Activated CD4-positive, alpha-beta T cell treated with anti-CD3 and anti-CD28 coated beads, Interleukin-10, Interleukin-2, amounts not matched to agents 100 ng/mL and 50 ng/mL, durations not matched to agents 16 hours and 8 hours (primary cell): ENCODE measurements at regions not wholly inside any gene's neighbourhood (a gene's known extent, or its start where the extent isn't known, plus 50 kb on each side); places are given as distances from the start of the nearest gene placed in this dataset.
"Not testable (repeated sequence)": the region's sequence is repeated elsewhere in the genome, so short reads cannot be mapped to it uniquely, and the experiment has no call there.

ENCODE experiments used
- DNase-seq: peaks from one replicate; pipeline ENCODE4 v3.0.0-alpha.2; 2020

GRCh38 chr16:60763869-60764268, 1272.4 kb downstream of the CDH8 start:
- DNase-seq, result no peak

- DNase-seq, result no peak
Measured at GRCh38 chr16:60755907-60756306, 1280.3 kb downstream of the CDH8 start.

- no peak for DNase-seq
Measured at GRCh38 chr16:60748366-60748765, 1287.9 kb downstream of the CDH8 start.

- no peak for DNase-seq
Measured at GRCh38 chr16:60744198-60744597, 1292.0 kb downstream of the CDH8 start.

DNA sequence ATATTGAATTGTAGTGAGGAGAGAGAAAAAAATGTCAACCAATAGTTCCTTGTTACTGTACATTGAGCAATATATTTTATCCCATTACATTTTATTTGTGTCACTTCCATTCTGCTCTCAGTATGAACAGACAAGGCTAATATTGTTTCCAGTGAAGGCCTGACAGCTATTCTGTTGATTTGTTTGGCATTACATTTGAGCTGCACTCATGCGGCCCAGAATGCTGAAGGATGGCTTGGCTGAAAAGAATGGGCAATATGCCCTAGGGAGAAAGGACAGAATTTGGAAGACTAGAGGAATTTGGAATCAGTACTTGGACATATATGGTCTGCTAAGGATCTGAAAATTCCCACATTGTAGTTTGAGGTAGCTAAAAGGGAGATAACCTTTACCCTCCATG, 1294.4 kb downstream of the CDH8 start:
- no peak for DNase-seq

GRCh38 chr16:60739737-60740683, 1296.2 kb downstream of the CDH8 start:
- no peak for DNase-seq

DNA sequence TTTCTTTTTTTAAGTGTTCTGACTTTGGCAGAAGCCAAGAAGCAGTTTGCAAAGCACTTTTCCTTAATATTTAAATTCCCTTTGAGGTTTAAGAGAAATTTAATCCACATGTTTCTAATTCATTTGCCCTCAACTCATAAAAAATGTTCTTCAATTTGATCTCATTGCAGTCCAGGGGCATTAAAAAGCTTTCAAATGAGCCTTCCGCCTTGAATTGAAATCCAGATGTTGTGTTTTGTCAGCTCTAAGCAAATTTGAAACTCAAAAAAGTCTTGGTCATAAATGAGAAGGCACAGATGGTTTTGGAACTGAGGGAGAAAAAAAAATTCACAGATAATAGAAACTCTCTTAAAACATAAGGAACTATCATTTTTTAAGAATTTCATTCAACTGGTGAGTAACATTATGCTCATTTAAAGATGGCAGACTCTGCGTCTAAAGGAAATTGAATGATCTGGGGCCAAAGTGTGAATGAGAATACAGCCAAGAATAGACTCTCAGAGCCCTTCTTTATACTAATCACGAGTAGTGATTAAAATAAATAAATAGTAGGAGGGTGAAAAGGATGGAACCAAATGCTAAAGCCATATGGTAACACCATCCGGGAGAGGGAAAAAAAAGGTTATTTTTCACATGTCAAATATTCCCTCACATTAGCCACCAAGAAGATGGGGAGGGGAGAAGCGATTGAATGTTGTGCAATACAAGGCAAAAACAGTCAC, 1304.7 kb downstream of the CDH8 start:
- no peak for DNase-seq

- no peak for DNase-seq
Measured at GRCh38 chr16:60729051-60729450, 1307.2 kb downstream of the CDH8 start.

- no peak for DNase-seq
Measured at GRCh38 chr16:60727851-60728250, 1308.4 kb downstream of the CDH8 start.

DNA sequence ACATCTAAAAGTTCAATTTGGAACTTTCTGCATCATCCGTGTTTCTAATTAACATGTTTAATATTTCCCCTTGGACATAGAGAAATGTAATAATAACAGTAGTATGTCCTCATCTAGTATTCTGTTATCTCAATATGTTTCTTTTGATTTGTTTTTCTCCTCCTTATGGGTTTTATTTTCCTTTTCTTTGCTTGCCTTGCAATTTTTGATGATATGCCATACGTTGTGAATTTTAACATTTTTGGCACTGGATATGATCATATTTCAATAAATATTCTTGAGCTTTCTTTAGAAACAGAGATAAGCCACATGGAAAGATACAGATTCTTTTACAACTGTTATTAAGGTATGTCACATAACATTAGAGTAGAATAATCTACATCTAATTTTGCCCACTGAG, 1316.2 kb downstream of the CDH8 start:
- no peak for DNase-seq

DNA sequence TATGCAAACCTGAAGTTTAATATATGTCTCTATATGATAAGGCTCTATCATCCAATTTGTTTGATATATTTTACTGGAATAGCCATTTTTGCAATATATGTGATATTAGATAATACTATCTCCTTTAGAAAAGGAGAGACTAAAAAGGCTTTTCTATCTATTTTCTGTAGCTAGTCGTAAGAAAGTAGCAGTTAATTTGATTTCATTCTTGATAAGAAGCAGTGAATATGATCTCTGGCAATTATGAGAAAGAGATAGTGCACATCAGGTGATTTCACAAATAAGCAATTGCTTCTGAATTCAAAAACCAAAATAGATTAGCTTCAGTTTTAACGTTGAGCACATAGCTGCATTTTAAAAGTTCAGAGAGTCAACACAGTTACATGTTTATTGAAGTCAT, 1318.4 kb downstream of the CDH8 start:
- no peak for DNase-seq

DNA sequence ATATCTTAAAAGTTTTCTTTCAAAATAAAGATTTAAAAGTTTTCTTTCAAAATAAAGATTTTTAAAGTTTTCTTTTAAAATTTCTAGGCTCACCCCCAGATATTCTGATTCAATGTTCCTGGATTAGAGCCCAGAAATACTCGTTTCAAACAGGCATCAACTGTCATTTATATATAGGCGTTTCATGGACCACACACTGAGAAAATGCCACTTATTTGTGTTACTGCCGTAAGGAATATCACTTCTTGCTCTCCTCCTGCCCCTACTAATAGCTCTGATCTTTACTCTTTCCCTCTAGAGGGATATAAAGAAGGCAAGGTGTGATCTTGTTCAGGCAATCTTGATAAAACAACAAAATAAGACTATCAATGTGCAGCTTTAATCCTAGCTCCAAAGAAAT, 1324.1 kb downstream of the CDH8 start:
- DNase-seq, result no peak

- no peak for DNase-seq
Measured at GRCh38 chr16:60704726-60705125, 1331.5 kb downstream of the CDH8 start.

DNA sequence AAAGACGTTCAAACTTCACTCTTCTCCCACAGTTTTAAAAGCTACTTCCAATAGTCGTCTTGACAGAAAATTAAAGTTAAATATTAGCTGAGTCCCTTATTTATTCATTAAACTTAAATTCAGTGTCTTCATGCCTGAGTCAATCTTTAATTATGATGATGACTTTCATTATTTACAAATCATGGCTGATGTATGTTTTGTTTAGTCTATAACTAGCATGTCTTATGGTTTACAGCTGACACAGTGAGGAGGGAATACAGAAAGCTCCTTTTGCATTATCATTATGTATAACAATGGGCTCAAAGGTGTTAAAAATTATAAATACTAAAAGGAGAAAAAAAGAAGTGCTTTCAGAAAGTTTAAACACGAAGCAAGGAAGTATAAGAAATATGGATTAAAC, 1333.1 kb downstream of the CDH8 start:
- no peak for DNase-seq

- DNase-seq, result no peak
Measured at GRCh38 chr16:60686824-60687223, 1349.4 kb downstream of the CDH8 start.

GRCh38 chr16:60684002-60684401, 1352.2 kb downstream of the CDH8 start:
- DNase-seq, result no peak

DNA sequence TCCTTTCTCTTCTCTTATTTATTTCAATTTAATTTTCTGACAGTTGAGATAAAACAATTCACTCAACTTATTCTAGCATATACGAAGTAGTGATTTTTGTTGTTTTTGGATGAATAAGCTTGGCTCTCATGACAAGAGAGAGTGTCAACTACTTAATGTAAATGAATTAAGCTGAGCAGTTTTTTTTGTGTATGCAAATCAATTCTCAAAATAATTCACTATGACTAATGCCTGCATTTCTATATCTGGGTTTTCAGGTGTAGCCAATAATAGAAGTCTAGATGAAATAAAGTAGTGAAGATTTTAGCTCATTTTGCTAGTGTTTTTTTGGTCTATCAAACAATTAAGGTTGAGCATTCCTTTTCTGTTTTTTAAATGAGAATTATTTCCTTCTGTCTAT, 1354.0 kb downstream of the CDH8 start:
- no peak for DNase-seq

DNA sequence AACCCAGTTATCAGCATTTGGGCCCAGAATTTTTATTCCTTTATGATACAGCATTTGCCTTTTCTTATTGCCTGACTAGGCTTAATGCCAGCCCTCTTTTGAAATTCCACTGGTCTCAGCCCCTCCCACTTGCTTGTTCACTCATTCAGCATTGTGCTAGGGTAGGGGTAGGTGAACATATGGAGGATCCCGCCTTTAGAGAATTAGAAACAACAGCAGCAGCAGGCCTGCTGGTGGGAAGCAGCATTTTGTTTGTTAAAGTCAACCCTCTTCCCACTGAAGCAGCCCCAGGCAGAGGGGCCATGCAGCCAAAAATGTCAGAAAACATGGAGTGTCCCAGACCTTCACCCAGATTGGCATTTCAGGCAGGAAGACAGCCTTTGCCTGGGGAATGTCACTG, 1355.2 kb downstream of the CDH8 start:
- DNase-seq, result no peak

- no peak for DNase-seq
Measured at GRCh38 chr16:60675022-60675421, 1361.2 kb downstream of the CDH8 start.

- DNase-seq, result no peak
Measured at GRCh38 chr16:60674241-60674640, 1362.0 kb downstream of the CDH8 start.

DNA sequence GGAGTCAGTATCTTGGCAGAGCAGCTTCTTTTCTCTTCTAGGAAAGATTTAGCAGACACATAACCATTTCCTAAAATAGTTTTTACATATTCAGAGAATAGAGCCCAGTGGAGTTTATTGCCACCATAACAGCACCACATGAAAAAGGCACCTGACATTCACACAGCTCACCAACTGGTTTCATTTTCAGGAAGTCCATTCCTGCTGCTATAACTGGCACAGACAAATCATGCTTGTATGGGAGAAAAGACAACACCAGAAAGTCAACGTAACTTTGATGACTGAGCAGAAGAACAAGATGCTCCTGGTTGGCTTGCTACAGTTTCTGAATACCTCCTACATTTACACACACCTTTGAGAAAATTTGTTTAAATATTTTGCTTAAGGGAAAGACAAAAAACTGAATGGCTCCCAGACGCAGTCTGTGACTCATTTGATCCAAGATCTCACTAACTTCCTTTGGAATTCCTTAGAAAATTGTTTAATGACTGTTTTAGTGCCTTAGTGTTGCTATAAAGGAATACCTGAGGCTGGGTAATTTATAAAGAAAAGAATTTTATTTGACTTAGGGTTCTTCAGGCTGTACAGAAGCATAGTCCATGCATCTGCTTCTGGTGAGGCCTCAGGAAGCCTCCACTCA, 1380.6 kb downstream of the CDH8 start:
- DNase-seq, result no peak

DNA sequence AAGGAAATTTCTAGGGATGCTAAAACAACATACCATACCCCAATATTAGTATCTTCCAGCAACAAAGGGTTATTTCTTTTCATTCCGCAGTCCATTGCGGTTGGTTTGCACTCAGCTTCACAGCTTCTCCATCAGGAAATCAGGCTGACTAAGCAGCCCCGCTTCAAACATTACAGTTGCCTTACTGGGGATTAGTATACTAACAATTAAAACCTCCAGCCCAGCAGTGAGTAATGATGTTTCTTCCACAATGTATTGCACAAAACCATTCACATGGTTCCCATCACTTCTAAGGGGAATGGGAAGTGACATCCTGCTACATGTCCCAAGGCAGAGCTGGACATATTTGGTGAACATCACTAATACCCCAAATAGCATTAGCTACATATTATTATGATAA, 1384.9 kb downstream of the CDH8 start:
- DNase-seq, result no peak

DNA sequence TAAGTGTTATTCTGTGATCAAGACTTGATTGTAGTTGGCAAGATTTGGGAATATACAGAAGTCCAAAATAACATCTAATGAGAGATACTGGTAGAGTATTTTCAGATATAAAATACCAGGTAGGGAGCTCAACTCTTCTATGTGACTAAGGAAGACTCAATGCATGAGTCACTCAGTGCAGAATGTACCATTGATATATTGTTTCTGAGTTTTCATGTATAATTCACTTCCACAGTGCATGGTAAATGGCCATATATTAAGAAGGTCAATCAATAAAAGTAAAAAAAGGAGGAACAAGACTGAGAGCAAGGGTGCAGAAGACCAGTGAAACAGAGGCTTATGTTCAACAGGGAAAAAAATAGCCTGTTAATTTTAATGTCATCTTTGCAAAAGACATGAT, 1387.9 kb downstream of the CDH8 start:
- no peak for DNase-seq

GRCh38 chr16:60647388-60647787, 1388.8 kb downstream of the CDH8 start:
- DNase-seq, result not testable (repeated sequence)
